Astrocyte (in vitro differentiated cells and primary cell): ENCODE measurements at regions not wholly inside any gene's neighbourhood (a gene's known extent, or its start where the extent isn't known, plus 50 kb on each side); places are given as distances from the start of the nearest gene placed in this dataset.

Experiments
- DNase-seq: peaks from one replicate; pipeline ENCODE4 v3.0.0-alpha.2; 2010; ENCODE audit warnings: low read depth
- FAIRE-seq: peaks from 2 replicates; lab custom pipeline; 2011; peaks lifted over from hg19 to GRCh38; lab: Jason Lieb, UNC
- H2AFZ ChIP-seq: 2 replicates; pipeline ENCODE4 v1.6.0; 2012; ENCODE audit warnings: low read depth, low read length, inconsistent platforms
- H3K27ac ChIP-seq: 2 replicates; pipeline ENCODE4 v1.5.1; 2011; ENCODE audit warnings: low read depth, low read length, inconsistent platforms
- H3K27me3 ChIP-seq: 2 replicates; pipeline ENCODE4 v1.6.0; 2011; ENCODE audit warnings: low read length, inconsistent platforms; ENCODE audit not compliant: insufficient read depth
- H3K36me3 ChIP-seq: 2 replicates; pipeline ENCODE4 v1.5.1; 2011; ENCODE audit warnings: low read length, inconsistent platforms; ENCODE audit not compliant: insufficient read depth
- H3K4me1 ChIP-seq: 2 replicates; pipeline ENCODE4 v1.5.1; 2011; ENCODE audit warnings: low read length, inconsistent platforms; ENCODE audit not compliant: insufficient read depth
- H3K4me2 ChIP-seq: 2 replicates; pipeline ENCODE4 v1.6.0; 2012; ENCODE audit warnings: low read length, inconsistent platforms
- H3K4me3 ChIP-seq: 2 replicates; pipeline ENCODE4 v1.5.1; 2011; ENCODE audit warnings: low read depth, mild to moderate bottlenecking, low read length, inconsistent platforms; ENCODE audit not compliant: insufficient read depth
- H3K79me2 ChIP-seq: 2 replicates; pipeline ENCODE4 v1.6.0; 2012; ENCODE audit warnings: mild to moderate bottlenecking, low read length, inconsistent platforms; ENCODE audit not compliant: insufficient read depth
- H3K9ac ChIP-seq: 2 replicates; pipeline ENCODE4 v1.6.0; 2012; ENCODE audit warnings: mild to moderate bottlenecking, low read length, inconsistent platforms
- H3K9me3 ChIP-seq: 2 replicates; pipeline ENCODE4 v1.5.1; 2012; ENCODE audit warnings: low read depth, mild to moderate bottlenecking, low read length, inconsistent platforms; ENCODE audit not compliant: insufficient read depth
- H4K20me1 ChIP-seq: 2 replicates; pipeline ENCODE4 v1.6.0; 2012; ENCODE audit warnings: low read length, inconsistent platforms; ENCODE audit not compliant: insufficient read depth
- H3K27ac Mint-ChIP-seq: one replicate; pipeline ENCODE4 v1.8.0; 2021; ENCODE audit warnings: mild to moderate bottlenecking, mixed read lengths; ENCODE audit not compliant: unreplicated experiment
- H3K27me3 Mint-ChIP-seq: one replicate; pipeline ENCODE4 v1.8.0; 2021; ENCODE audit warnings: low read depth, mixed read lengths; ENCODE audit not compliant: unreplicated experiment
- H3K36me3 Mint-ChIP-seq: one replicate; pipeline ENCODE4 v1.8.0; 2021; ENCODE audit warnings: low read depth, mixed read lengths; ENCODE audit not compliant: unreplicated experiment
- H3K4me1 Mint-ChIP-seq: one replicate; pipeline ENCODE4 v1.8.0; 2021; ENCODE audit warnings: low read depth, mixed read lengths; ENCODE audit not compliant: unreplicated experiment
- H3K4me3 Mint-ChIP-seq: one replicate; pipeline ENCODE4 v1.8.0; 2021; ENCODE audit warnings: mild to moderate bottlenecking, moderate library complexity, mixed read lengths; ENCODE audit not compliant: unreplicated experiment
- H3K9me3 Mint-ChIP-seq: one replicate; pipeline ENCODE4 v1.8.0; 2021; ENCODE audit warnings: mild to moderate bottlenecking, mixed read lengths; ENCODE audit not compliant: unreplicated experiment
- CTCF ChIP-seq: IDR thresholded peaks from 2 replicates; pipeline ENCODE4 v1.5.1; 2011; ENCODE audit warnings: low read depth, mild to moderate bottlenecking, inconsistent platforms, low read length, moderate library complexity; ENCODE audit not compliant: insufficient read depth
- EZH2 ChIP-seq: IDR thresholded peaks from 2 replicates; pipeline ENCODE4 v1.6.1; 2012; ENCODE audit warnings: mild to moderate bottlenecking, low read length, inconsistent platforms; ENCODE audit not compliant: insufficient read depth

- peaks cover 7% of the 10 kb centered on the region for H3K4me1 Mint-ChIP-seq
- H3K4me1 ChIP-seq, result no peaks in the 10 kb centered on the region
- H3K79me2 ChIP-seq, result no peaks in the 10 kb centered on the region
- H2AFZ ChIP-seq, result no peak overlapping the region
- no peak overlapping the region for H3K4me3 ChIP-seq
- TF ChIP-seq EZH2 (no peak), CTCF (no peak)
- no peak for FAIRE-seq
- H3K9me3 ChIP-seq, result peaks cover 3% of the 10 kb centered on the region
- H3K4me2 ChIP-seq, result no peak overlapping the region
- no peak for DNase-seq
- H3K36me3 ChIP-seq, result no peaks in the 10 kb centered on the region
- H3K9ac ChIP-seq, result no peak overlapping the region
- no peak overlapping the region for H3K27ac ChIP-seq
- H3K36me3 Mint-ChIP-seq, result no peaks in the 10 kb centered on the region
- no peaks in the 10 kb centered on the region for H3K27me3 Mint-ChIP-seq
- no peak overlapping the region for H3K27ac Mint-ChIP-seq
- no peak overlapping the region for H3K4me3 Mint-ChIP-seq
- no peaks in the 10 kb centered on the region for H3K27me3 ChIP-seq
- no peaks in the 10 kb centered on the region for H3K9me3 Mint-ChIP-seq
- H4K20me1 ChIP-seq, result no peaks in the 10 kb centered on the region
Observed at GRCh38 chr9:105954517-105954916, 260.2 kb downstream of the TMEM38B start.

- Histone ChIP-seq H3K9me3 (no peaks in the 10 kb centered on the region), H3K9ac (no peak overlapping the region), H3K36me3 (no peaks in the 10 kb centered on the region), H3K4me3 (no peak overlapping the region), H3K4me2 (no peak overlapping the region), H2AFZ (no peak overlapping the region), H3K79me2 (no peaks in the 10 kb centered on the region), H4K20me1 (no peaks in the 10 kb centered on the region), H3K4me1 (no peaks in the 10 kb centered on the region), H3K27ac (no peak overlapping the region), H3K27me3 (no peaks in the 10 kb centered on the region)
- no peak for FAIRE-seq
- Mint-ChIP-seq H3K4me3 (no peak overlapping the region), H3K4me1 (peaks cover 7% of the 10 kb centered on the region), H3K9me3 (no peaks in the 10 kb centered on the region), H3K27ac (no peak overlapping the region), H3K36me3 (no peaks in the 10 kb centered on the region), H3K27me3 (no peaks in the 10 kb centered on the region)
- TF ChIP-seq CTCF, result no peak
- TF ChIP-seq EZH2, result no peak
- no peak for DNase-seq
Observed at GRCh38 chr9:105957830-105958229, 263.5 kb downstream of the TMEM38B start.

- H3K4me1 Mint-ChIP-seq, result peaks cover 7% of the 10 kb centered on the region
- Histone ChIP-seq H3K27me3 (no peaks in the 10 kb centered on the region), H3K36me3 (no peaks in the 10 kb centered on the region), H3K79me2 (no peaks in the 10 kb centered on the region), H3K27ac (no peak overlapping the region), H3K9ac (no peak overlapping the region), H4K20me1 (no peaks in the 10 kb centered on the region), H2AFZ (no peak overlapping the region), H3K9me3 (no peaks in the 10 kb centered on the region), H3K4me1 (no peaks in the 10 kb centered on the region), H3K4me3 (no peak overlapping the region), H3K4me2 (no peak overlapping the region)
- DNase-seq (no peak), FAIRE-seq (no peak)
- H3K27ac Mint-ChIP-seq, result no peak overlapping the region
- TF ChIP-seq CTCF, result no peak
- no peaks in the 10 kb centered on the region for H3K9me3 Mint-ChIP-seq
- H3K27me3 Mint-ChIP-seq, result no peaks in the 10 kb centered on the region
- H3K4me3 Mint-ChIP-seq, result no peak overlapping the region
- H3K36me3 Mint-ChIP-seq, result no peaks in the 10 kb centered on the region
Observed at GRCh38 chr9:105958587-105958986, 264.2 kb downstream of the TMEM38B start.
